B cell (primary cell): ENCODE measurements at regions not wholly inside any gene's neighbourhood (a gene's known extent, or its start where the extent isn't known, plus 50 kb on each side); places are given as distances from the start of the nearest gene placed in this dataset.
"Not testable (repeated sequence)": the region's sequence is repeated elsewhere in the genome, so short reads cannot be mapped to it uniquely, and the experiment has no call there.

ENCODE experiments used
- CTCF ChIP-seq: fragments of 200-600 bp; IDR thresholded peaks from one replicate; pipeline ENCODE4 v1.8.0; 2022; ENCODE audit warnings: antibody characterized with exemption, mild to moderate bottlenecking
- EZH2 ChIP-seq: IDR thresholded peaks from 2 replicates; pipeline ENCODE4 v1.6.1; 2012; ENCODE audit warnings: borderline replicate concordance, low read depth, mild to moderate bottlenecking, moderate library complexity, low read length; ENCODE audit not compliant: insufficient read depth, poor library complexity, severe bottlenecking

- TF ChIP-seq CTCF, EZH2: not testable (repeated sequence)
Measured at GRCh38 chr5:42259914-42260313, 163.3 kb upstream of the GHR start.
